HEK293T (cell line): ENCODE measurements at regions not wholly inside any gene's neighbourhood (a gene's known extent, or its start where the extent isn't known, plus 50 kb on each side); places are given as distances from the start of the nearest gene placed in this dataset.

Experiments used
- BHLHE40 ChIP-seq: fragments of 450-650 bp; IDR thresholded peaks from 2 replicates; pipeline ENCODE4 v1.6.1; 2016; ENCODE audit warnings: mild to moderate bottlenecking, moderate library complexity, borderline replicate concordance
- L3MBTL2 ChIP-seq: fragments of 450-650 bp; conservative IDR thresholded peaks from 2 replicates; pipeline ENCODE4 v1.6.1; 2016; ENCODE audit warnings: mild to moderate bottlenecking
- LEF1 ChIP-seq: fragments of 450-650 bp; IDR thresholded peaks from 2 replicates; pipeline ENCODE4 v1.6.1; 2017; ENCODE audit warnings: mild to moderate bottlenecking, borderline replicate concordance
- SUZ12 ChIP-seq: fragments of 450-650 bp; IDR thresholded peaks from 2 replicates; pipeline ENCODE4 v1.6.1; 2016; ENCODE audit warnings: mild to moderate bottlenecking

GRCh38 chr6:148037496-148037895, 305.1 kb upstream of the SASH1 start:
- TF ChIP-seq SUZ12 (no peak), BHLHE40 (no peak), L3MBTL2 (no peak), LEF1 (no peak)
